HCT116 (cell line): ENCODE measurements at regions not wholly inside any gene's neighbourhood (a gene's known extent, or its start where the extent isn't known, plus 50 kb on each side); places are given as distances from the start of the nearest gene placed in this dataset.

Experiments used
- ATAC-seq: fragments of 200-7000 bp; cut with Tn5 transposase; 2 replicates; pipeline ENCODE4 v1.9.1; 2020; ENCODE audit warnings: mild to moderate bottlenecking, moderate library complexity
- BruUV-seq: library from RNA; stranded (reverse); fragments of 400-500 nt; replicated peaks from 2 replicates; lab custom pipeline; 2021; lab: Mats Ljungman, UMichigan
- CTCF ChIA-PET: fragments of 300-600 bp; sonication (Branson Sonifier 250); formaldehyde crosslinking; loops from one replicate; lab custom pipeline; 2021; ENCODE audit warnings: antibody characterized with exemption; lab: Charles Lee
- POLR2A ChIA-PET: fragments of 300-600, 350-600 bp; sonication (Branson Sonifier 250); formaldehyde crosslinking; loops from one replicate; lab custom pipeline; 2021; ENCODE audit warnings: antibody characterized with exemption; lab: Charles Lee
- RAD21 ChIA-PET, 2 experiments: fragments of 300-600 bp; sonication (Branson Sonifier 250); formaldehyde crosslinking; loops; one replicate each; lab custom pipeline; 2023; ENCODE audit warnings: low total read pairs in 2 of 2; ENCODE audit not compliant: uncharacterized antibody in 2 of 2, unreplicated experiment in 2 of 2, low non-redundant PET in 1 of 2; lab: Charles Lee
- DNase-seq: peaks from one replicate; pipeline ENCODE4 v3.0.0-alpha.2; 2010; ENCODE audit warnings: low read depth, low spot score
- H2AFZ ChIP-seq: fragments of 200-600 bp; shearing (Covaris generic), sonication (generic); 2 replicates; pipeline ENCODE4 v1.6.1; 2017; ENCODE audit warnings: low read depth, mixed run types, mixed read lengths, antibody characterized with exemption, low read length; ENCODE audit not compliant: poor library complexity, severe bottlenecking
- H3K27ac ChIP-seq: 2 replicates; pipeline ENCODE4 v1.5.1; 2012; ENCODE audit warnings: low read depth, low read length
- H3K27me3 ChIP-seq: fragments of 200-600 bp; sonication (generic); 2 replicates; pipeline ENCODE4 v1.6.1; 2016; ENCODE audit warnings: mixed run types, low read length, mixed read lengths; ENCODE audit not compliant: insufficient read depth
- H3K36me3 ChIP-seq, 2 experiments: fragments of 200-500 bp in 1 of 2; fragments of 200-600 bp in 1 of 2; sonication (Bioruptor generic) in 1 of 2; sonication (generic) in 1 of 2; 2 replicates each; pipeline versions ENCODE4 v1.5.1 to v1.6.1; 2014 to 2016; ENCODE audit warnings: low read length in 2 of 2, inconsistent platforms in 1 of 2, mixed read lengths in 1 of 2, mixed run types in 1 of 2; ENCODE audit not compliant: insufficient read depth in 2 of 2, control insufficient read depth in 1 of 2
- H3K4me1 ChIP-seq, 2 experiments: fragments of 200-600 bp in 1 of 2; sonication (generic) in 1 of 2; 2 replicates each; pipeline versions ENCODE4 v1.5.1 to v1.6.1; 2012 to 2017; ENCODE audit warnings: low read length in 2 of 2, inconsistent platforms in 1 of 2, mild to moderate bottlenecking in 1 of 2, mixed read lengths in 1 of 2, mixed run types in 1 of 2, moderate library complexity in 1 of 2; ENCODE audit not compliant: insufficient read depth in 2 of 2, control insufficient read depth in 1 of 2
- H3K4me2 ChIP-seq: fragments of 200-600 bp; sonication (generic); 2 replicates; pipeline ENCODE4 v1.6.1; 2017; ENCODE audit warnings: mixed run types, low read length, mixed read lengths
- H3K4me3 ChIP-seq, 2 experiments: fragments of 200-600 bp in 1 of 2; sonication (generic) in 1 of 2; replicated peaks in 1 of 2; 2 replicates each; pipeline ENCODE4 v1.5.1; 2011 to 2016; ENCODE audit warnings: low read length in 2 of 2, control low read depth in 1 of 2, low read depth in 1 of 2, mild to moderate bottlenecking in 1 of 2, mixed read lengths in 1 of 2, mixed run types in 1 of 2
- H3K79me2 ChIP-seq: fragments of 200-600 bp; sonication (generic); 2 replicates; pipeline ENCODE4 v1.6.1; 2017; ENCODE audit warnings: mild to moderate bottlenecking, mixed run types, low read length, moderate library complexity, mixed read lengths; ENCODE audit not compliant: insufficient read depth
- H3K9ac ChIP-seq: fragments of 200-600 bp; sonication (generic); 2 replicates; pipeline ENCODE4 v1.6.1; 2016; ENCODE audit warnings: low read length, mixed read lengths
- H3K9me2 ChIP-seq: fragments of 200-600 bp; sonication (generic), shearing (Covaris generic); 2 replicates; pipeline ENCODE4 v1.6.1; 2017; ENCODE audit warnings: mixed run types, mild to moderate bottlenecking, moderate library complexity; ENCODE audit not compliant: insufficient read depth
- H3K9me3 ChIP-seq, 2 experiments: fragments of 200-500 bp in 1 of 2; fragments of 200-600 bp in 1 of 2; sonication (Bioruptor generic) in 1 of 2; sonication (generic) in 1 of 2; 2 replicates each; pipeline ENCODE4 v1.6.1; 2014 to 2017; ENCODE audit warnings: low read length in 2 of 2, mixed read lengths in 2 of 2, inconsistent platforms in 1 of 2, low read depth in 1 of 2, mild to moderate bottlenecking in 1 of 2, mixed run types in 1 of 2, moderate library complexity in 1 of 2; ENCODE audit not compliant: control insufficient read depth in 1 of 2, insufficient read depth in 1 of 2
- H4K20me1 ChIP-seq: fragments of 200-600 bp; sonication (generic), shearing (Covaris generic); 2 replicates; pipeline ENCODE4 v1.6.1; 2017; ENCODE audit warnings: mixed run types, mild to moderate bottlenecking, moderate library complexity; ENCODE audit not compliant: insufficient read depth
- CEBPB ChIP-seq: IDR thresholded peaks from 2 replicates; pipeline ENCODE4 v1.6.1; 2012; ENCODE audit warnings: low read depth
- ELF1 ChIP-seq: IDR thresholded peaks from 2 replicates; pipeline ENCODE4 v1.6.1; 2012; ENCODE audit warnings: low read depth, borderline replicate concordance
- ZFX ChIP-seq: fragments of 450-650 bp; IDR thresholded peaks from 2 replicates; pipeline ENCODE4 v1.6.1; 2017
- intact Hi-C: fragments of 100-400 bp; cut with micrococcal nuclease; formaldehyde crosslinking; loops from 2 replicates; pipeline ENCODE4 v1.10.0; 2022
- TF ChIP-seq, protein P1 (sequence below): IDR thresholded peaks from 2 replicates; pipeline ENCODE4 v1.6.1; 2011; ENCODE audit warnings: mild to moderate bottlenecking, low read length, moderate library complexity; ENCODE audit not compliant: insufficient replicate concordance; ENCODE audit errors: extremely low read depth
- TF ChIP-seq, protein P2 (sequence below): IDR thresholded peaks from 2 replicates; pipeline ENCODE4 v1.6.1; 2012; ENCODE audit warnings: low read depth

DNA sequence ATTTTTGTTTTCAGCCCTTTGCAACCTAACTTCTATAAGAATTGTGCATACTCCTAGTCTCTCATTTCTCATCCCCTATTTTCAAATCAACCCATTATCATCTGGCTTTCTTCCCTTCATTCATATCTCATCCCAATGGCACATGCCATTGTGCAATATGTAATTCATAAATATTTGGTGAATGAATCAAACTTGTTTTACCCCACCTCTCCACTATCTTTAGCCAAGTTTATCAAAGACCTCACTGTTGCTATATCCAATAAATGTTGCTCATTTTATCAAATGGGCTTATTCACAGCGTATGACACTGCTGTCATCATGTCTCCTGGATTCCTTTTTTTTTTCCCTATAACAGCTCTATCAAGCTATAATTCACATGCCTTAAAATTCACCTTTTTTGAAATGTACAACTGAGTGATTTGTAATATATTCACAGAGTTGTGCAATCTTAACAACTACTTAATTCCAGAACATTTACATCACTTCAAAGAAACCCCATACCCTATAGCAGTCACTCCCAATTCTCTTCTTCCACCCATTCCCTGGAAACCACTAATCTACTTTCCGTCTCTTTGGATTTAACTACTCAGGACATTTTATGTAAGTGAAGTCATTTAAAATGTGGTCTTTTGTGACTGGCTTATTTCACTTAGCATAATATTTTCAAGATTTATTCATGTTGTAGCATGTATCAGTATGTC, 214.4 kb upstream of the PAPPA start:
- ATAC-seq: no peak

More for the DNA sequence above, 214.4 kb upstream of the PAPPA start:
- Histone ChIP-seq H3K4me1 (peaks cover 0 to 3% of the 10 kb centered on the region in 2 experiments; a peak in 1 of 4 replicates), H3K4me2 (no peak overlapping the region), H3K27ac (no peak overlapping the region), H3K9me2 (no peaks in the 10 kb centered on the region), H3K9ac (no peak overlapping the region), H3K4me3 (no peak overlapping the region)
- intact Hi-C loops: no loop called here
- no peak for DNase-seq
- POLR2A ChIA-PET: no interaction called here
- TF ChIP-seq ELF1 (no peak), CEBPB (no peak), ZFX (no peak)
- TF ChIP-seq, protein P1, sequence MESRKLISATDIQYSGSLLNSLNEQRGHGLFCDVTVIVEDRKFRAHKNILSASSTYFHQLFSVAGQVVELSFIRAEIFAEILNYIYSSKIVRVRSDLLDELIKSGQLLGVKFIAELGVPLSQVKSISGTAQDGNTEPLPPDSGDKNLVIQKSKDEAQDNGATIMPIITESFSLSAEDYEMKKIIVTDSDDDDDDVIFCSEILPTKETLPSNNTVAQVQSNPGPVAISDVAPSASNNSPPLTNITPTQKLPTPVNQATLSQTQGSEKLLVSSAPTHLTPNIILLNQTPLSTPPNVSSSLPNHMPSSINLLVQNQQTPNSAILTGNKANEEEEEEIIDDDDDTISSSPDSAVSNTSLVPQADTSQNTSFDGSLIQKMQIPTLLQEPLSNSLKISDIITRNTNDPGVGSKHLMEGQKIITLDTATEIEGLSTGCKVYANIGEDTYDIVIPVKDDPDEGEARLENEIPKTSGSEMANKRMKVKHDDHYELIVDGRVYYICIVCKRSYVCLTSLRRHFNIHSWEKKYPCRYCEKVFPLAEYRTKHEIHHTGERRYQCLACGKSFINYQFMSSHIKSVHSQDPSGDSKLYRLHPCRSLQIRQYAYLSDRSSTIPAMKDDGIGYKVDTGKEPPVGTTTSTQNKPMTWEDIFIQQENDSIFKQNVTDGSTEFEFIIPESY: no peak
- TF ChIP-seq, protein P2, sequence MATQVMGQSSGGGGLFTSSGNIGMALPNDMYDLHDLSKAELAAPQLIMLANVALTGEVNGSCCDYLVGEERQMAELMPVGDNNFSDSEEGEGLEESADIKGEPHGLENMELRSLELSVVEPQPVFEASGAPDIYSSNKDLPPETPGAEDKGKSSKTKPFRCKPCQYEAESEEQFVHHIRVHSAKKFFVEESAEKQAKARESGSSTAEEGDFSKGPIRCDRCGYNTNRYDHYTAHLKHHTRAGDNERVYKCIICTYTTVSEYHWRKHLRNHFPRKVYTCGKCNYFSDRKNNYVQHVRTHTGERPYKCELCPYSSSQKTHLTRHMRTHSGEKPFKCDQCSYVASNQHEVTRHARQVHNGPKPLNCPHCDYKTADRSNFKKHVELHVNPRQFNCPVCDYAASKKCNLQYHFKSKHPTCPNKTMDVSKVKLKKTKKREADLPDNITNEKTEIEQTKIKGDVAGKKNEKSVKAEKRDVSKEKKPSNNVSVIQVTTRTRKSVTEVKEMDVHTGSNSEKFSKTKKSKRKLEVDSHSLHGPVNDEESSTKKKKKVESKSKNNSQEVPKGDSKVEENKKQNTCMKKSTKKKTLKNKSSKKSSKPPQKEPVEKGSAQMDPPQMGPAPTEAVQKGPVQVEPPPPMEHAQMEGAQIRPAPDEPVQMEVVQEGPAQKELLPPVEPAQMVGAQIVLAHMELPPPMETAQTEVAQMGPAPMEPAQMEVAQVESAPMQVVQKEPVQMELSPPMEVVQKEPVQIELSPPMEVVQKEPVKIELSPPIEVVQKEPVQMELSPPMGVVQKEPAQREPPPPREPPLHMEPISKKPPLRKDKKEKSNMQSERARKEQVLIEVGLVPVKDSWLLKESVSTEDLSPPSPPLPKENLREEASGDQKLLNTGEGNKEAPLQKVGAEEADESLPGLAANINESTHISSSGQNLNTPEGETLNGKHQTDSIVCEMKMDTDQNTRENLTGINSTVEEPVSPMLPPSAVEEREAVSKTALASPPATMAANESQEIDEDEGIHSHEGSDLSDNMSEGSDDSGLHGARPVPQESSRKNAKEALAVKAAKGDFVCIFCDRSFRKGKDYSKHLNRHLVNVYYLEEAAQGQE: no peak
- TF ChIP-seq, all 23 proteins: peak for 0
- H3K27me3 ChIP-seq: 0 out of 2 replicates have a peak, but pooled peaks cover 8% of the 10 kb centered on the region
- H3K36me3 ChIP-seq: no peaks in the 10 kb centered on the region
- H4K20me1 ChIP-seq: no peaks in the 10 kb centered on the region
- H2AFZ ChIP-seq: no peak overlapping the region
- H3K9me3 ChIP-seq: no peaks in the 10 kb centered on the region
- BruUV-seq: no TSS peak
- ChIA-PET RAD21 (no interaction called here), CTCF (no interaction called here)
- H3K79me2 ChIP-seq: no peaks in the 10 kb centered on the region
